Testis (tissue), 2 donors: ENCODE measurements at regions not wholly inside any gene's neighbourhood (a gene's known extent, or its start where the extent isn't known, plus 50 kb on each side); places are given as distances from the start of the nearest gene placed in this dataset.

ENCODE experiments used
- DNase-seq: peaks from one replicate; pipeline ENCODE4 v3.0.0-alpha.2; 2019
- H3K27ac ChIP-seq, 2 donors: fragments of 200-600 bp; sonication (generic); one replicate each; pipeline ENCODE4 v1.5.1; 2019
- H3K27me3 ChIP-seq: fragments of 200-600 bp; sonication (generic); one replicate; pipeline ENCODE4 v1.5.1; 2019
- H3K36me3 ChIP-seq: fragments of 200-600 bp; sonication (generic); one replicate; pipeline ENCODE4 v1.5.1; 2017; ENCODE audit warnings: low read depth; ENCODE audit errors: missing control alignments
- H3K4me1 ChIP-seq: fragments of 200-600 bp; sonication (generic); one replicate; pipeline ENCODE4 v1.5.1; 2019
- H3K4me3 ChIP-seq, 2 donors: fragments of 200-600 bp; sonication (generic); one replicate each; pipeline ENCODE4 v1.5.1; 2017 to 2019
- H3K9me3 ChIP-seq: fragments of 200-600 bp; sonication (generic); one replicate; pipeline ENCODE4 v1.5.1; 2017
- CTCF ChIP-seq, 3 experiments: fragments of 450-650 bp in 2 of 3; fragments of 200-600 bp in 1 of 3; sonication (generic) in 1 of 3; IDR thresholded peaks; one replicate each; pipeline ENCODE4 v1.5.1; 2016 to 2019; ENCODE audit warnings: antibody characterized with exemption in 3 of 3, mild to moderate bottlenecking in 2 of 3, moderate library complexity in 1 of 3
- POLR2A ChIP-seq: fragments of 450-650 bp; IDR thresholded peaks from one replicate; pipeline ENCODE4 v1.6.1; 2017; ENCODE audit warnings: antibody characterized with exemption, mild to moderate bottlenecking, moderate library complexity
- WGBS, 2 donors: methylation state at CpG; one replicate each; pipeline ENCODE4 v1.1.5; 2018; 5-methylcytosine and 5-hydroxymethylcytosine counted together
- intact Hi-C: fragments of 100-400 bp; cut with DNase I; formaldehyde crosslinking; loops from one replicate; pipeline ENCODE4 v1.15.1; 2023; ENCODE audit warnings: low total_unique reads

DNA sequence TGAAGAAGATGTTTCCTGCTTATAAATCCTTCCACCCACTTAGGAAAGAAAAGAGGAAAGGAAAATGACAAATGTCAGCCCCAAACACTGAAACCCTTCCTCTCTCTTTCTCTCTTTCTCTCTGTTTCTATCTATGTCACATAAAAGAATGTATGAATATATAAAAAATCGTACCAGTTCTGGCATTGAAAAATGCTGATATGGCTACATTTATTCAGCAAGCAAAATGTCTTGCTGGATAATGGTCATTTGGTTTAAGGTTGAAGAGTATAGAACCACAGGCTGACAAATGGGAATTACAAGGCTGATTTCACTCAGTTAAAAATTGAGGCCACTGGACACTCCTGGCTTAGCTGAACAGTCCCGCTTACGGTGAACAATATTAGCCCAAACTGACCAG is 335.9 kb downstream of the PARP8 start:
- Histone ChIP-seq H3K36me3 (no peaks in the 10 kb centered on the region), H3K4me3 (no peak overlapping the region), H3K27ac (no peak overlapping the region), H3K27me3 (no peaks in the 10 kb centered on the region), H3K4me1 (no peaks in the 10 kb centered on the region), H3K9me3 (no peaks in the 10 kb centered on the region)
- no peak for DNase-seq
- intact Hi-C loops, result no loop called here
- 90% methylated on average over 3 of the region's 3 CpGs for WGBS, 2 donors
- TF ChIP-seq POLR2A (no peak), CTCF (IDR thresholded peaks at IDR 0.05) (no peak)

DNA sequence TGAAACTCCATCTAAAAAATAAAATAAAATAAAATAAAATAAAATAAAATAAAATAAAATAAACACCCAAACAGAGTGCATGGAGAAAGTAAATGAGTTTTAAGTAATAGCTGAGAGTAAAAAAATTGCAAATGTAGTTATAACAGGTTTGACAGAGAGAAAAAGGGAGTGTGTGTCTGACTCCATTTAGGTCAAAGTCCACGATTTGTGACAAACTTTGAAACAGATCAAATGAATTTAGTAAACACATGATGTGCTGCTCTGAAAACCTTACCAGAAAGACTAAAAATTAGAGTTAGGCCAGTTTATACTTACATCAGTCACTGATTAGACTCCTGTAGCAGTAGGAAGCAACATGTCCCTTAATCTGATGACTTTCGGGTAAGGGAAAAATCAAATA is 346.6 kb downstream of the PARP8 start:
- Histone ChIP-seq H3K4me3 (no peak overlapping the region), H3K9me3 (no peaks in the 10 kb centered on the region), H3K27me3 (no peaks in the 10 kb centered on the region), H3K27ac (no peak overlapping the region), H3K4me1 (no peaks in the 10 kb centered on the region), H3K36me3 (no peaks in the 10 kb centered on the region)
- no peak for DNase-seq
- TF ChIP-seq CTCF (IDR thresholded peaks at IDR 0.05) (no peak), POLR2A (no peak)
- 91 to 93% methylated on average over 2 of the region's 2 CpGs for WGBS, 2 donors
- intact Hi-C loops, result no loop called here

GRCh38 chr5:51018423-51018822 is 352.0 kb downstream of the PARP8 start:
- no peak overlapping the region for H3K4me3 ChIP-seq
- no peak overlapping the region for H3K27ac ChIP-seq
- intact Hi-C loops, result no loop called here
- no peak for TF ChIP-seq CTCF (IDR thresholded peaks at IDR 0.05)
- no peak for TF ChIP-seq POLR2A
- H3K36me3 ChIP-seq, result no peaks in the 10 kb centered on the region
- H3K27me3 ChIP-seq, result no peaks in the 10 kb centered on the region
- no peaks in the 10 kb centered on the region for H3K4me1 ChIP-seq
- DNase-seq, result no peak
- 95% methylated on average over 2 of the region's 2 CpGs for WGBS, 2 donors
- H3K9me3 ChIP-seq, result no peaks in the 10 kb centered on the region

GRCh38 chr5:51024263-51024662 is 357.8 kb downstream of the PARP8 start:
- Histone ChIP-seq H3K9me3 (no peaks in the 10 kb centered on the region), H3K27ac (no peak overlapping the region), H3K4me3 (no peak overlapping the region), H3K27me3 (no peaks in the 10 kb centered on the region), H3K36me3 (no peaks in the 10 kb centered on the region), H3K4me1 (no peaks in the 10 kb centered on the region)
- intact Hi-C loops, result no loop called here
- TF ChIP-seq CTCF (IDR thresholded peaks at IDR 0.05) (no peak), POLR2A (no peak)
- no peak for DNase-seq

- DNase-seq, result no peak
- Histone ChIP-seq H3K9me3 (no peaks in the 10 kb centered on the region), H3K27ac (no peak overlapping the region), H3K36me3 (no peaks in the 10 kb centered on the region), H3K4me1 (no peaks in the 10 kb centered on the region), H3K4me3 (no peak overlapping the region), H3K27me3 (no peaks in the 10 kb centered on the region)
- 50 to 58% methylated on average over 1 of the region's 1 CpG for WGBS, 2 donors
- intact Hi-C loops, result no loop called here
- TF ChIP-seq POLR2A, result no peak
- TF ChIP-seq CTCF (IDR thresholded peaks at IDR 0.05), result no peak
Measured at GRCh38 chr5:51027271-51027670, 356.0 kb upstream of the ISL1 start.
